T follicular helper cell (primary cell): ENCODE measurements at regions not wholly inside any gene's neighbourhood (a gene's known extent, or its start where the extent isn't known, plus 50 kb on each side); places are given as distances from the start of the nearest gene placed in this dataset.
"Not testable (repeated sequence)": the region's sequence is repeated elsewhere in the genome, so short reads cannot be mapped to it uniquely, and the experiment has no call there.

Experiments used
- DNase-seq: peaks from one replicate; pipeline ENCODE4 v3.0.0-alpha.2; 2020; ENCODE audit warnings: low read depth

- no peak for DNase-seq
These were observed 1674.3 kb upstream of the AGA start for GRCh38 chr4:179116581-179116980.

DNA sequence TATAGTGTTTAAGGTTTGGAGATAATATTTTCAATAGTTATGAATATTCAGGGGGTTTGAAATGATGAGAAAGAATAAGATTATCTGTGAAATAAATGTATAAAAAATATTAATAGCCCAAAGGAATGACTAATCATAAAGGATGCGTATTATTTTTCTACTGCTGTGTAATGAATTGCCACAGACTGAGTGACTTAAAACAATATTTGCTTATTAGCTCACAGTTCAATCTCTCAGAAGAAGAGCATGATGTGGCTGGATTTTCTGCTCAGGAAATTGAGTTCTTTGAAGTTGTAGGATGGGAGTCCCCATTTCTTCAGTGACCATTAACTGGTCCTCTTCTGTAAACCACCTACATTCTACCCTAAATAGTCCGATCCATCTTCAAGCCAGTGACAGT is 1680.8 kb upstream of the AGA start:
- no peak for DNase-seq

DNA sequence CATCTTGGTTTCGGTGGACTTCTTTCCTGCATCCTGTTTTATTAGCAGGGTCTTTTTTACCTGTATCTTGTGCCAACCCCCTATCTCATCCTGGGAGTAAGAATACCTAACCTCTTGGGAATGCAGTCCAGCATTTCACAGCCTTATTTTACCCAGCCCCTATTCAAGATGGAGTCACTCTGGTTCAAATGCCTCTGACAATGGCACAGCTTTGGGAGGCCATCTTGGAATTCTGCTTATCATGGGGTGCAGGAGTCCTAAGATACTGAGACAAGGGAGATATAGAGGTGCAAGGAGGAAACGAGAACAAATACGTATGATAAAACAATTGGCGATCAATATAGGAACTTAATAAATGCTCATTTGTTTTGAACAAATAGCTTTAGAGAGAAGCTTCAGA is 1682.2 kb upstream of the AGA start:
- no peak for DNase-seq

DNA sequence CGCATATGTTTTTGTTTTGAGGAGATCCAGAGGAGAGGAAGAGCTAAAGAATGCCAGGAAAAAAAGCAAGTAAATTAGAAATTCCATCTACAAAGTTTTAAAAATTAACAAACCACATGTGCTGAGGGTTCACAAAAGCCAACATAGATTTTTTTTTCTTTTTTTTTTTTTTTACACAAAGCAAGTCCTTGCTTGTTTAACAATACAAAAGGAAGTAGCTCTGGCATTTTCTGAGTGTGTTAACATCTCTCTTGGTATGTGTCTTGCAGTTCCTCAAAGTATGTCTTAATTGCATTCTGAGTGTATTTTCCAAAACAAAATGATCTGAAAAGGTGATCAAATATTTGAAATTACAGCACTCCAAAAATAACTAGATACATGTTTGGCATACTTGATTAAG is 1682.7 kb upstream of the AGA start:
- DNase-seq = no peak

GRCh38 chr4:179125870-179126269 is 1683.6 kb upstream of the AGA start:
- DNase-seq = no peak

GRCh38 chr4:179128299-179128698 is 1686.1 kb upstream of the AGA start:
- DNase-seq = no peak

GRCh38 chr4:179130122-179130714 is 1688.0 kb upstream of the AGA start:
- DNase-seq = no peak

GRCh38 chr4:179145746-179146525 is 1703.7 kb upstream of the AGA start:
- DNase-seq = no peak

DNA sequence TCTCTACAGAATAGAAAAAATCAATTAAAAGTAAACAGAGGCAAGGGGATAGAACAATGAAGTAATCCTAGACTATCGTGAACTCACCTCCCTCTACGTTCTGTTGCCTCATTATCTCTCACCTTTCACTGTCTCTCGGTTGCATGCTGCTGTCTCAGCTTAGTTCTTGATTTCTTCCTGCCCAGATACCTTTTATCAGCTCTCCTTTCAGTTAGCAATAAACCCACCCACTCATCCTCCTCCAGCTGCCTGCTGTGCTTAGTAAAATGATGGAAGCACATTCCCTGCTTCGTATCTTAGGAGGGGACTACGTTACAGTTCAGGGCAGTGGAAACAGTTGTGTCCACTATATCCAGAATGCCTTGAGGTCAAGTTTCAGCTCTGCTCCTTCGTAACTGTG is 1709.5 kb upstream of the AGA start:
- DNase-seq = no peak

DNA sequence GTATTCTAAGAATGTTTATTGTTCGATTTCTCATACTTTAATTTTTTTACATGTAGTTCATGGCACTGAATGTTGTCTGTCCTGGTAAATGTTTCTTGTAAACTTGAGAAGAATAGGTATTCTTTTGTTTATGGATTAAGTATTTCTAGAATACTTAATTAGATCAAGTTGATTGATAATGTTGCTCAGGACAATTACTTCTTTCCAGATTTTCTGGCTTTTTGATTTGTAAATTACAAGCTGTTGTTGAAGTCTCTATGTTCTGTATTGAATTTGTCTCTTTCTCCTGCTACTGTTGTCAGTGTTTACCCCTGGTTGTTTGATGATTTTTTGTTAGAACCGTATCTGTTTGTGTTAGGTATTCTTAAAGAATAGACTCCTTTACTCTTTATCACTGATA is 1720.9 kb upstream of the AGA start:
- no peak for DNase-seq

DNA sequence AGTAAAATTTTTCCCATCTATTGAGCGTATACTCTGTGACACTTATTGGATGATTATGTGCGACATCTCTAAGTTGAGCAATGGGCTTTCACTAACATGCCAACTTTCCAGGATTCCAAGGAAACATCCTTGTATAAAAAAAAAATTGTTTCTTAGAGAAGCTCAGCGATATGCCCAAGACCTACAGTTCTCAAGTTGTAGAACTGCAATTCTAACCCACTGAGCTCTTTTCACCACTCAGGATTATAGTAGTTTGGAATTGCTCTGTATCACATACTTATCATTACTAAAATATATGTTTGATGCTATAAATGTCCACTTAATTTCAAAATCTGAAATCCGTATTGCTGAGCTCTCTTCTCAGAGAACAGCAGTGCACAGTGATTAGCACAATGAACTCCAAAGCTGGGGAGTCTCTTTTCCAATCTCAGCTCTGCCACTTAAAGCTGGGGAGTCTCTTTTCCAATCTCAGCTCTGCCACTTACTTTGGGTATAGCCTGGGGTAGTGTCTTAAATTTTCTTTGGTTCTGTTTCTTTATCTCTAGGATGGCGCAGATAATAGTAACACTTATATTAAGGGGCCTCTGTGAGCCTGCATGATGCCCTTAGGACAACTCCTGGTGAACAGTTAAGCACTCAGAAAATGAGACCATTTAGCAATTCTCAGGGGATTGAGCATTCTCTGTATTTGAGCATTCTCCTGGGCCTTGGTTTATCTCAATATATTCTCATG is 1722.2 kb upstream of the AGA start:
- DNase-seq = no peak

GRCh38 chr4:179165000-179165738 is 1722.9 kb upstream of the AGA start:
- DNase-seq = no peak

DNA sequence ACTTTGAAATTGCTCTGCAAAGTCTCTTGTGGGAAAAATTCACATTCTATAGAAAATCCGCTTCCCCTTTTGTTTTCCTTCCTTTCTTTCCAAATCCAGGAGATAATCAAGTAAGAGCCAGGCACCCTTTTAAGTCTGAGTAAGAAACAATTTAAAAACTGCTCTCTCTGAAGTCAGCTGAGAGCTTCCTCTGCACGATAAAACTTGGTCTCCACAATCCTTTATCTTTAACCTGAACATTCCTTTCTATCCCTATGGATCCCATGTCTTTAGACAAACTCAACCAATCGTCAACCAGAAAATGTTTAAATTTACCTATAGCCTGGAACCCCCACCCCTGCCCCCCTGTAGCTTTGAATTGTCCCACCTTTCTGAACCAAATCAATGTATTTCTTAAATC is 1723.6 kb upstream of the AGA start:
- no peak for DNase-seq

GRCh38 chr4:179170308-179170707 is 1728.1 kb upstream of the AGA start:
- not testable (repeated sequence) for DNase-seq

DNA sequence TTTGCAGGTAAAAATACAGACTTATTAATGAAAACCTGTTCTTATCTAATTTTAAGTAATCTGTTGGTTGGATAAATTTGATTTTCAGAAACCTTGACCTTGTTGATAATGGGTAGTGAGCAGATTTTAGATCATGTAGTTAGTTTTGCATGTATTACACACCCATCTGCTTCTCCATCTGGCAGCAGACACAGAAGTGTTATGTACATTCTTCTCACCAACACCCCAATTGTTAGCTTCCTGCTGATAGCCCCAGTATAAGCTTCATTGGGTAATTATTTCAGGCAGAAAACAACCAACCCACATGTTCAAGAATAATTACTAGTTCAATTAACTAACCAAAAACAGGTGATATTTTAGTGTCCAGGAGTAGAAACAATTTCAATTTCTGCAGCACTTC is 1740.5 kb upstream of the AGA start:
- no peak for DNase-seq

DNA sequence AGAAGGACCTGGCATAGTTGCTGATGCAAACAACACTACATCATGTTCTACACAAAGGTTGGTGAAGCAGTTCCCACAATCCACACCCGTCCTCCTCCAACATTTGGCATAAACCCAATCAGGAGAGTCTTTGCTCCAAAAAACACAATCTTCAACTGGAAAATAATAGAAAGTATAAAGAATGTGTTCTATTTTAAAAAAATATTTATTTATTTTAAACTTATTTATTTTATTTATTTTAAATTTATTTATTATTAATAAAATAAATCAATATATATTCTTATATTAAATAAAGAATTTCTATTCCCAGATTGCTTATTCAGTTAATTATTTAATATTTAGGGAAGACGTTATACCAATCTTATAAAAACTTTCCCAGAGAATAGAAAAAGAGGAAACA is 1753.7 kb upstream of the AGA start:
- no peak for DNase-seq

- DNase-seq = no peak
These were observed 1754.3 kb upstream of the AGA start for GRCh38 chr4:179196511-179196910.

DNA sequence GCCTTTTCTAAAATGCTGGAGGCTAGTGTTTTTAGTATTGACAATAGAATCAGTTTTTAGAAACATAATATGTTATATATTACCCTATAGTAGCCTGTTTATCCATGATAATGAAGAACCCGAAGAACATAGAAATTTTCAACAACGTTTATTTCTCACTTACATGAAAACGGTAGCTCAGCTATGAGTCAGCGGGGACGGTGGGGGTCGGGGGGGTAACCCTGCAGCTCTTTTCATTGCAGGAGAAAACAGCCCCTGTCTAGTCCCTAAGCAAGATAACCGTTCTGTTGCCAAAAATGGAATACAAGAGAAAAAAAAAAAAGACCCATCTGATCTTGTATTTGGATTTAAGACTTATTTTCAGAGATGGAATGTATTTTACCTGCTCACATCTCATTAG is 1758.4 kb upstream of the AGA start:
- DNase-seq = no peak

DNA sequence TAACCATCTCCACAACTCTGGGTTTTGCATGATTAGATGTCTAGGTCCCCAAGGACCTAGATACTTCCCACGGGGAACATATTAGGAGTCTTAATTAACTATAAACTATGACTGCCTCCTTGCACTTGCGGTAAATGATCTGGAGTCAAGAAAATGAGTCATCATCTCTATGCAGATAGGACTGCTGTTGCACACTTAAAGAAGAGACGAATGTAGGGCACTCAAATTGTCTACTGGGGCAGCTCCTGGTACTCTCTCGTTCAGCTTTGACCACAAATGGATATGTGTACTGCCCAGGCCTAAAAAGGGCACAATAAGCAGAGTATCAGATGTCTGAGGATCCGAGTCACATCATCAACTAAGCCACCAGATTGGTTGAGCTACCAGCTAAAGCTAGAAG is 1783.4 kb upstream of the AGA start:
- no peak for DNase-seq

- no peak for DNase-seq
These were observed 1806.6 kb upstream of the AGA start for GRCh38 chr4:179248821-179249220.

DNA sequence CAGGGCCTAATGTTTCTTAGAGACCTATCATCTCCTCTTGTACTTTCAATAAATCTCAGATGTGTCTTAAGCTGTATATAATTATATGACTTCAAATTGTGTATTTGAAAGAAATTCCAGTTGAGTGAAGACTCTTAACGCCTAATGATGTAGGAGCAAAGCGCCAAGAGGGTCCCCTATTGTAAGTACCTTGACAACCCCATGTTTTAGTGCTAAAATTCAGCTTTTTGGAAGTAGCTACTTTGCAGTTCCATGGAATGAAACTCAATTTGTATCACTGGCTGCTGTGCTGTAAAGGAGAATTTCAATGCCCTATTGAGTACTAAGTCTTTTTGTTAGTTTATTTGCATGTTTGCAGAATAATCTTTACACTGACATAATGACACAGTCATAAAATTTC is 1826.6 kb upstream of the AGA start:
- no peak for DNase-seq

DNA sequence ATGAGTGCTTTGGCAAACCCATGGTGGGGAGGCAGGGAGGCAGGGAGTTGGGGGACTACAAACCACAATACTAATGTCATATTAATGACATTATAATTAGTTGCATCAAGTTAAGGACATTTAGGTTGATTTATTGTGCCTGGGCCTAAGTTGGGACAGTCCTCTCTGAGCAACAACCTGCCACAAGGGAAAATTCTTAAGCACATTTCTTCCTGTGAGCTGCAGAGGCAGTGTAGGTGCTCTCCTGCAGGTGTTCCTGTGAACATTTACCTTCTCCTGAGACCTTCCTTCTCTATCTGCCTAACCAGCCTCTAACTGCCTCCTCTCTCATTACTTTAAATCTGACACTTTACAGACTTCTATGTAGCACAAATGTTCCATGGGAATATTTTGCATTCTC is 1830.0 kb upstream of the AGA start:
- no peak for DNase-seq

- no peak for DNase-seq
These were observed 1836.4 kb upstream of the AGA start for GRCh38 chr4:179278647-179279046.
